ENCODE measurements at regions not wholly inside any gene's neighbourhood (a gene's known extent, or its start where the extent isn't known, plus 50 kb on each side); places are given as distances from the start of the nearest gene placed in this dataset.

- TF ChIP-seq CTCF (IDR thresholded peaks at IDR 0.05) (no peak), POLR2A (IDR thresholded peaks at IDR 0.05) (no peak)
Observed at GRCh38 chr12:60441577-60441976, 845.7 kb downstream of the SLC16A7 start.

Data from right lobe of liver (tissue), 4 donors.